H1 (cell line): ENCODE measurements at regions not wholly inside any gene's neighbourhood (a gene's known extent, or its start where the extent isn't known, plus 50 kb on each side); places are given as distances from the start of the nearest gene placed in this dataset.

ENCODE experiments used
- BCL11A ChIP-seq, 2 experiments: IDR thresholded peaks; one replicate each; pipeline ENCODE4 v1.6.1; 2011; ENCODE audit warnings: low read depth in 2 of 2, low read length in 2 of 2, mild to moderate bottlenecking in 2 of 2
- HDAC2 ChIP-seq, 2 experiments: fragments of 300-600 bp in 1 of 2; sonication (generic) in 1 of 2; IDR thresholded peaks; 2 replicates each; pipeline ENCODE4 v1.6.1; 2011 to 2012; ENCODE audit warnings: low read depth in 2 of 2, low read length in 2 of 2, mild to moderate bottlenecking in 2 of 2, moderate library complexity in 2 of 2, borderline replicate concordance in 1 of 2, inconsistent platforms in 1 of 2
- TF ChIP-seq, protein P1 (sequence below): IDR thresholded peaks from 2 replicates; pipeline ENCODE4 v1.6.1; 2012; ENCODE audit warnings: inconsistent platforms

DNA sequence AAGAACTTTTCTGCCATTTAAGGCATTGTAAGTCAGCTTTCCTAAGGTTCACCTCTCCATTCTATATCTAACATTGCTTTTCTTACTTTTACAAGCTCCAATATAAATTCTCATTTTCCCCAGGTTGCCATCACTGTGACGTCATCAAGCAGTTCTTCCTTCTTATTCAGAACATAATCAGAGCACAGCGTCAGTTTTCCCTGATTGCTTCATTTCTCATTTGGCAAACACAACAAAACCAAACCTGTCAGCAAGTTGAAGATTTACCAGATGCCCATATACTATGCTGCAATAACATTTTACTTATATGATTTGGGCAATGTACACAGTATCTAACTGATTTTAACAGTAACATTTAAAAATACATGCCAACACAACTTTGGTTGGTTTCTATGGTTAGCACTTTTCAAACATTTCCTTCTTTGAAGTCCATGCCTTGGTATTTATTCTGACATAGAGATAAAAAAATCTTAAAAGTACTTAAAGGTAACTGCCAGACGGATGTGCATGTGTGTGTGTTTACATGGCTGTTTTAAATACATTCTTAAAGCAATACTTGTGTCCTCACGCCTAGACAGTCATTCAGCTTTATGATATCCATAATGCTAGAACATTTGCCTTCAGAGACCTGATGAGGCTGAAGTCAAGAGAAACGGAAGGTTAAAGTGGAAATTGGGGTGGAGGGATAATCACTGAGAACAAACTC, 264.0 kb downstream of the KLF12 start (continued):
- TF ChIP-seq, protein P1, sequence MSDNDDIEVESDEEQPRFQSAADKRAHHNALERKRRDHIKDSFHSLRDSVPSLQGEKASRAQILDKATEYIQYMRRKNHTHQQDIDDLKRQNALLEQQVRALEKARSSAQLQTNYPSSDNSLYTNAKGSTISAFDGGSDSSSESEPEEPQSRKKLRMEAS: no peak
- TF ChIP-seq BCL11A (IDR thresholded peaks at IDR 0.05; ENCODE audit: low read depth in 2 of 2, low read length in 2 of 2) (no peak), HDAC2 (IDR thresholded peaks at IDR 0.05; ENCODE audit: borderline replicate concordance in 1 of 2, low read depth in 2 of 2, low read length in 2 of 2) (no peak)
